A673 (cell line): ENCODE measurements at regions not wholly inside any gene's neighbourhood (a gene's known extent, or its start where the extent isn't known, plus 50 kb on each side); places are given as distances from the start of the nearest gene placed in this dataset.

Experiments used
- BruUV-seq: library from RNA; stranded (reverse); fragments of 400-500 nt; replicated peaks from 2 replicates; lab custom pipeline; 2021; lab: Mats Ljungman, UMichigan
- CTCF ChIA-PET: fragments of 300-600 bp; sonication (Branson Sonifier 250); formaldehyde crosslinking; loops from one replicate; lab custom pipeline; 2022; ENCODE audit warnings: antibody characterized with exemption; lab: Charles Lee
- POLR2A ChIA-PET: fragments of 300-600 bp; sonication (Branson Sonifier 250); formaldehyde crosslinking; loops from one replicate; lab custom pipeline; 2022; ENCODE audit warnings: antibody characterized with exemption; ENCODE audit not compliant: low non-redundant PET; lab: Charles Lee
- DNase-seq: peaks from one replicate; pipeline ENCODE4 v3.0.0-alpha.2; 2015; ENCODE audit warnings: low spot score
- H3K27ac ChIP-seq: fragments of 200-600 bp; sonication (generic); 2 replicates; pipeline ENCODE4 v1.5.1; 2016; ENCODE audit warnings: mixed run types, low read depth, mild to moderate bottlenecking, mixed read lengths, antibody characterized with exemption, low read length; ENCODE audit not compliant: poor library complexity, severe bottlenecking
- H3K27me3 ChIP-seq: fragments of 200-600 bp; sonication (generic); replicated peaks from 2 replicates; pipeline ENCODE4 v1.6.1; 2017; ENCODE audit warnings: mixed run types, low read depth, mild to moderate bottlenecking, mixed read lengths, antibody characterized with exemption, low read length; ENCODE audit not compliant: insufficient read depth, poor library complexity
- H3K36me3 ChIP-seq: fragments of 200-600 bp; sonication (generic); 2 replicates; pipeline ENCODE4 v1.6.1; 2016; ENCODE audit warnings: mixed run types, mild to moderate bottlenecking, mixed read lengths, antibody characterized with exemption, low read length; ENCODE audit not compliant: insufficient read depth, poor library complexity, severe bottlenecking
- H3K4me1 ChIP-seq: fragments of 200-600 bp; sonication (generic); 2 replicates; pipeline ENCODE4 v1.6.1; 2017; ENCODE audit warnings: mixed run types, mild to moderate bottlenecking, mixed read lengths, antibody characterized with exemption, low read length; ENCODE audit not compliant: insufficient read depth, poor library complexity, severe bottlenecking
- H3K4me3 ChIP-seq: fragments of 200-600 bp; sonication (generic); 2 replicates; pipeline ENCODE4 v1.5.1; 2016; ENCODE audit warnings: low read depth, mixed run types, mild to moderate bottlenecking, mixed read lengths, low read length; ENCODE audit not compliant: poor library complexity, severe bottlenecking
- H3K9me3 ChIP-seq: fragments of 200-600 bp; sonication (generic); 2 replicates; pipeline ENCODE4 v1.6.1; 2016; ENCODE audit warnings: mixed run types, low read depth, mild to moderate bottlenecking, mixed read lengths, antibody characterized with exemption, low read length; ENCODE audit not compliant: poor library complexity, severe bottlenecking
- CTCF ChIP-seq: fragments of 300-800, 200-600 bp; sonication (generic); conservative IDR thresholded peaks from 2 replicates; pipeline ENCODE4 v1.5.1; 2017; ENCODE audit warnings: low read depth, mild to moderate bottlenecking, antibody characterized with exemption, low read length, moderate library complexity, mixed read lengths
- EZH2 ChIP-seq: fragments of 200-600 bp; sonication (generic); IDR thresholded peaks from 2 replicates; pipeline ENCODE4 v1.6.1; 2017; ENCODE audit warnings: borderline replicate concordance, low read depth, mild to moderate bottlenecking, mixed read lengths, antibody characterized with exemption, low read length; ENCODE audit not compliant: poor library complexity, severe bottlenecking
- intact Hi-C: fragments of 100-400 bp; cut with micrococcal nuclease; formaldehyde crosslinking; loops from one replicate; pipeline ENCODE4 v1.10.0; 2022; ENCODE audit not compliant: unreplicated experiment

DNA sequence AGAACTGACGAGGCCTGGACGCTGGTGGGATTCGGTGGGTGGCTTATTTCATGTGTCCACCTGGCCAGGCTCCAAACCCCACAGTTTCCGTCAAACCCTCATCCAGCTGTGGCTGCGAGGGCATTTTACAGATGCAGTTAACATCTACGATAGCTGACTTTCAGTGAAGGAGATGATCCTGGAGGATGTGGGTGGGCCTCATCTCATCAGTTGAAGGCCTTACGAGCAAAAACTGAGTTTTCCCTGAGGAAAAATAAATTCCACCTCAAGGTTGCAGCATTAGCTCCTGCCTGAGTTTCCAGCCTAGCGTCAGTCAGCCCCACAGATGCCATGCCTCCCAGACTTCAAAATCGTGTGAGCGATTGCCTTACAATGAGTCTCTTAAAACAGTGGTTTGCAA lies 111.1 kb upstream of the PEG3 start:
- CTCF ChIA-PET = no interaction called here
- no peaks in the 10 kb centered on the region for H3K36me3 ChIP-seq
- H3K27me3 ChIP-seq = no peaks in the 10 kb centered on the region
- no peak overlapping the region for H3K27ac ChIP-seq
- POLR2A ChIA-PET = no interaction called here
- H3K4me1 ChIP-seq = no peaks in the 10 kb centered on the region
- intact Hi-C loops = no loop called here
- BruUV-seq = no TSS peak
- DNase-seq = no peak
- no peak overlapping the region for H3K4me3 ChIP-seq
- TF ChIP-seq CTCF (no peak), EZH2 (no peak)
- no peaks in the 10 kb centered on the region for H3K9me3 ChIP-seq

DNA sequence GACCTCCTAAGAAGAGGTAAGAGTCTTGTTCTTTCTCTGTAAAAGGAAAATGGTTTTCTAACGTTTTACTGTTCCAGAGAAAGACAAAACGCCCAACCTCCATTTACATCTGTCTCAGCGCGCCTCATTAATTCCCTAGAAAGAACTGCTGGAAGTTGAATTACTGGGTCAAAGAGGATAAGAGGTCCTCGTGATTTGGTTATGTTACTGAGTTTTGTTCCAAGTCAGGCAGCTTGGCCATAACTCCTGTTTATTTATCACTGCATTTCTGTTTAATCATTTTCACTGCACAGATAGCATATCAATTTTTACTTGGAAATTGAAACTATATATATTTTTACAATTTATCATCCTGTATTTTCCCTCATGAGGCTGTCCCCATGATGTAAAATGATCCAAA lies 112.9 kb upstream of the PEG3 start:
- H3K27me3 ChIP-seq = no peaks in the 10 kb centered on the region
- peaks cover under 1% of the 10 kb centered on the region for H3K4me1 ChIP-seq
- no peak overlapping the region for H3K27ac ChIP-seq
- ChIA-PET POLR2A (no interaction called here), CTCF (no interaction called here)
- no TSS peak for BruUV-seq
- no peaks in the 10 kb centered on the region for H3K9me3 ChIP-seq
- intact Hi-C loops = no loop called here
- H3K36me3 ChIP-seq = no peaks in the 10 kb centered on the region
- no peak for DNase-seq
- no peak overlapping the region for H3K4me3 ChIP-seq
- TF ChIP-seq CTCF = no peak
- TF ChIP-seq EZH2 = no peak

DNA sequence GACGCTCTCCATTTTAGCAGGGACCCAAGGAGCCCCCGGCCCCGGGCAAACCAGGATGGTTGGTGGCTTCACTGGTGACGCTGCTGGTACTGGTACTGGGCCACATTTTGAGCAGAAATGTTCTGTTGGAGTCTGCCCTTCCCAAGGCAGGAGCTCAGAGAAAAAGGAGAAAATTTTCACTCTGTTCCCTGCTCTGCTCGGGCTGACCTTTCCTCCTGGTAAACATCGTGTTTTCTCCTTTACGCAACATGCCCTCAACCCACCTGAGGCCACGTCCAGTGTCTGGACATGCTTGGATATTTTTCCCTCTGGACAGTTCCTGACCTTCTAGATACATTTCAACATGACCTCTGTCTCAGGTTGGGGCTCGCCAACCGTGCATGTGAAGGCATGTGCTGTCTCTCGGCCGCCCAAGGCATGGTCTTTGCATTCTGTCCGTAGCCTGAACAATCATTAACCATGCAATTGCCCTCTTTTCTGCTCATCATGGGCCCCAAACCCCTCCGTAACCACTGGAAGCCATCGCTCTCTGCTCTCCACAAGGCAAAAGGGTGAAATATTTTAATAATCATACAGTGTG lies 115.2 kb upstream of the PEG3 start:
- Histone ChIP-seq H3K36me3 (no peaks in the 10 kb centered on the region), H3K9me3 (no peaks in the 10 kb centered on the region), H3K4me3 (no peak overlapping the region), H3K27me3 (no peaks in the 10 kb centered on the region), H3K4me1 (peaks cover 10% of the 10 kb centered on the region), H3K27ac (no peak overlapping the region)
- CTCF ChIA-PET = no interaction called here
- intact Hi-C loops = no loop called here
- no TSS peak for BruUV-seq
- no peak for DNase-seq
- TF ChIP-seq CTCF (no peak), EZH2 (no peak)
- POLR2A ChIA-PET = interaction anchor here (0.6 kb wide), 1 partner anchor 33 kb away, joined by 3 read pairs; no protein-coding TSS in a partner anchor
